VCaP (cell line): ENCODE measurements at regions not wholly inside any gene's neighbourhood (a gene's known extent, or its start where the extent isn't known, plus 50 kb on each side); places are given as distances from the start of the nearest gene placed in this dataset.

ENCODE experiments used
- H3K27ac ChIP-seq: fragments of 450-650 bp; 2 replicates; pipeline ENCODE4 v1.5.1; 2017
- TF ChIP-seq, protein P1 (sequence below): fragments of 450-650 bp; conservative IDR thresholded peaks from 2 replicates; pipeline ENCODE4 v1.5.1; 2017; ENCODE audit warnings: mild to moderate bottlenecking, moderate library complexity

- H3K27ac ChIP-seq = no peak overlapping the region
- TF ChIP-seq, protein P1, sequence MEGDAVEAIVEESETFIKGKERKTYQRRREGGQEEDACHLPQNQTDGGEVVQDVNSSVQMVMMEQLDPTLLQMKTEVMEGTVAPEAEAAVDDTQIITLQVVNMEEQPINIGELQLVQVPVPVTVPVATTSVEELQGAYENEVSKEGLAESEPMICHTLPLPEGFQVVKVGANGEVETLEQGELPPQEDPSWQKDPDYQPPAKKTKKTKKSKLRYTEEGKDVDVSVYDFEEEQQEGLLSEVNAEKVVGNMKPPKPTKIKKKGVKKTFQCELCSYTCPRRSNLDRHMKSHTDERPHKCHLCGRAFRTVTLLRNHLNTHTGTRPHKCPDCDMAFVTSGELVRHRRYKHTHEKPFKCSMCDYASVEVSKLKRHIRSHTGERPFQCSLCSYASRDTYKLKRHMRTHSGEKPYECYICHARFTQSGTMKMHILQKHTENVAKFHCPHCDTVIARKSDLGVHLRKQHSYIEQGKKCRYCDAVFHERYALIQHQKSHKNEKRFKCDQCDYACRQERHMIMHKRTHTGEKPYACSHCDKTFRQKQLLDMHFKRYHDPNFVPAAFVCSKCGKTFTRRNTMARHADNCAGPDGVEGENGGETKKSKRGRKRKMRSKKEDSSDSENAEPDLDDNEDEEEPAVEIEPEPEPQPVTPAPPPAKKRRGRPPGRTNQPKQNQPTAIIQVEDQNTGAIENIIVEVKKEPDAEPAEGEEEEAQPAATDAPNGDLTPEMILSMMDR = no peak
Measured at GRCh38 chr1:164310166-164310565, 248.8 kb upstream of the PBX1 start.

GRCh38 chr1:164311377-164311776 lies 247.6 kb upstream of the PBX1 start:
- TF ChIP-seq, protein P1 = no peak
- peak overlapping the region; percentile 37 for H3K27ac ChIP-seq

DNA sequence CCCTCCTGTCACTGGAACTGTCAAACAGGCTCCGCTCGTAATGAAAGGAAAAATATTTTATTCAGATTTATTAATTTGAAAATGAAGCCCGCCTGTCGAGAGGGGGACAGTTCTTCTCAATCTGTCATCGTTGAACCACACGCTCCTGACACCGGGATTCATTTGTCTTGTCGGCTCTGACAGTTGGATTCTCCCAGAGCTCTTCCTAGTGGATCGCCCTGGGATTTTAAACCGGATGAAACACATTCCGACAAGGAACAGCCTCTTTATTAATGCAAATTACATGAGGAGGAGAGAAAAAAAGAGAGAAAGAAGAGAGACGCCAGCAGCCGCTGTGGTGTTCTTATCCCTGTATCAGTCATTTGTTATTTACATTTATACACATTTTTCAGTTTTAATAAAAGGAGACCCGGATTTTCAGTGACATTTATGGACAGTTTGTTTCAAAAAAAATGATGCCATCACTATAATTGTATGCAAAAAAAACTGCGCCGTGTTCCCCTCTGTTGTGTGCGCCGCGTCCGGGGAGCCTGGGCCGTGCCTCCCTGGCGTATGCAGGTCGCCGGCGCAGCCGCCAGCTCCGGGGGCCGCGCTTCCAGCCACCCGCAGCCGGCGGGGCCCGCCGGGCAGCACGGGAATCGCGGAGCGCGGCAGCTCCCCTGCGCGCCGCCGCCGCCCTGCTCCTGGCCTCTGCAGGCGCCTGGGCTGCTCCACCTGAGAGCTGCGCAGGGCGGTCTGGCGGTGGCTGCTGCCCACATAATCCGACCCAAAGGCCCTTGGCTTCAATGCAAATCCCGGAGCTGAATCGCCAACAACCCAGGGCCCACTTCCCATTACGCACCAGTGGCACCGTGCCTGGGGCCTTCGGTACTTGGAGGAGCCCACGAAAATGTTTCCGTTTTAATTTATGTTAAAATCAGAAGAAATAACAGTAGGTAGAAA lies 237.9 kb upstream of the PBX1 start:
- TF ChIP-seq, protein P1 = no peak
- H3K27ac ChIP-seq = peak overlapping the region; percentile 63

GRCh38 chr1:164325786-164326185 lies 233.2 kb upstream of the PBX1 start:
- H3K27ac ChIP-seq = no peak overlapping the region
- TF ChIP-seq, protein P1 = no peak

DNA sequence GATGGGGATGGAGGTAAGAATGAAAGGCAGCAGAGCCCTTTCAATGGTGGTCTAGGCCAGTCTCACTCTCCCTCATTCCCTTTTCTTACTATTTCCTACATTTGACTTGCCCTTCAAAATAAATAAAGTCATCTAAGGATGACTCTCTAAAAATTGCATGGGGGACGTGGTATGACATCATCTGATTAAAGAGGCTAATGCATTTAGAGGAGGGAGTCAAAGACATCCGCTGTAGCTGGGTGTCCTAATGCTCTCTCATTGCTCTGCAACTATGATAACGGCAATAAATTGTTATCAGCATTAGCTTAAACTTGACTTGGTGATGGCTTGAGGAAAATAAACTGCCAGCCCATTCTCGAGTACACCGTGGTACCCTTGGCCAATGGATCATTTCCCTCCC lies 225.6 kb upstream of the PBX1 start:
- TF ChIP-seq, protein P1 = no peak
- no peak overlapping the region for H3K27ac ChIP-seq

DNA sequence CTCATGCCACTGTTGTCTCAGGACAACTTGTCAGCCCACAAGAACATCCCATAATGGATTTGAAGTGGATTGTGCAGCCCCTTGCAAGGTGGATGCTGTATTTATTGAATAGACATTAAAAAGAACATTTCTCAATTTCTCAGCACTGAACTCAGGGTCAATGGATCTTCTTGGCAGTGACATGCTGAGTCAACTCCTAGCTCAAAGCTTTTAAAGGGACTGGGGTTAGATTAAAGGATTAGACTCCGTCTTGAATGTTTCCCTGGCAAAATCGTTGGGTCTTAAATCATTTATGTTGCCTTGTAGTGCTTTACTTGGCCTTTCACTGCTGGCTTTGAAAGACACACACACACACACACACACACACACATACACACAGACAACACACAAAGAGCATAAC lies 221.6 kb upstream of the PBX1 start:
- TF ChIP-seq, protein P1 = no peak
- H3K27ac ChIP-seq = no peak overlapping the region

- H3K27ac ChIP-seq = no peak overlapping the region
- TF ChIP-seq, protein P1 = no peak
Measured at GRCh38 chr1:164337885-164338284, 221.1 kb upstream of the PBX1 start.
